GM19395 (cell line): ENCODE measurements at regions not wholly inside any gene's neighbourhood (a gene's known extent, or its start where the extent isn't known, plus 50 kb on each side); places are given as distances from the start of the nearest gene placed in this dataset.

ENCODE experiments used
- ATAC-seq: cut with Tn5 transposase; IDR thresholded peaks from one replicate; pipeline ENCODE4 v1.9.1; 2021; ENCODE audit warnings: mild to moderate bottlenecking, moderate library complexity; ENCODE audit not compliant: unreplicated experiment

- no peak for ATAC-seq
Measured at GRCh38 chr13:24043590-24044350, 116.8 kb upstream of the SPATA13 start.

GRCh38 chr13:24045597-24045996, 114.9 kb upstream of the SPATA13 start:
- no peak for ATAC-seq

- no peak for ATAC-seq
Measured at GRCh38 chr13:24050292-24050711, 110.2 kb upstream of the SPATA13 start.

GRCh38 chr13:24050796-24051715, 109.5 kb upstream of the SPATA13 start:
- ATAC-seq, result no peak

GRCh38 chr13:24052547-24053518, 107.7 kb upstream of the SPATA13 start:
- ATAC-seq, result no peak

- ATAC-seq, result no peak
Measured at GRCh38 chr13:24053519-24054251, 106.8 kb upstream of the SPATA13 start.

DNA sequence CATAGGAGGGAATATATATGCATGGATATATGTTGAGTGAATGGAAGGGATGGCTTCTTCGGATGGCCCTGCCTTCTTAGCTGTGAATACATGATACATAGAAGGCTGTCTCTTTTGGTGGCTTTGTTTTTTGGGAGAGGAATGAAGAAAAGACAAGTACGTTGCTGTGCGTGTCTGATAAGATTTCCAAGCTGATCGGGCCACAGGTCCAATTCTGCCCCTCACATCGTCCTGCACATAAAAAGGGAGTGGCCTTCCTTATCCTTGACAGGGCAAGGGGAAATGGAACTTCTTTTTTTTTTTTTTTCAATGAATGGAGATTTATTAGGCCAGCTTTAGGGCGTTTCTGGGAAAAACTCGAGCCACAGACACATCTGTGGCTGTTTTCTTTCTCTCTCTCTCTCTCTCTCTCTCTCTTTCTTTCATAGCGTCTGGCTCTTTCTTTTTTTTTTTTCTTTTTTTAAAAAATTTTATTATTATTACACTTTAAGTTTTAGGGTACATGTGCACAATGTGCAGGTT, 103.8 kb upstream of the SPATA13 start:
- ATAC-seq, result no peak

GRCh38 chr13:24060993-24061392, 99.5 kb upstream of the SPATA13 start:
- no peak for ATAC-seq

DNA sequence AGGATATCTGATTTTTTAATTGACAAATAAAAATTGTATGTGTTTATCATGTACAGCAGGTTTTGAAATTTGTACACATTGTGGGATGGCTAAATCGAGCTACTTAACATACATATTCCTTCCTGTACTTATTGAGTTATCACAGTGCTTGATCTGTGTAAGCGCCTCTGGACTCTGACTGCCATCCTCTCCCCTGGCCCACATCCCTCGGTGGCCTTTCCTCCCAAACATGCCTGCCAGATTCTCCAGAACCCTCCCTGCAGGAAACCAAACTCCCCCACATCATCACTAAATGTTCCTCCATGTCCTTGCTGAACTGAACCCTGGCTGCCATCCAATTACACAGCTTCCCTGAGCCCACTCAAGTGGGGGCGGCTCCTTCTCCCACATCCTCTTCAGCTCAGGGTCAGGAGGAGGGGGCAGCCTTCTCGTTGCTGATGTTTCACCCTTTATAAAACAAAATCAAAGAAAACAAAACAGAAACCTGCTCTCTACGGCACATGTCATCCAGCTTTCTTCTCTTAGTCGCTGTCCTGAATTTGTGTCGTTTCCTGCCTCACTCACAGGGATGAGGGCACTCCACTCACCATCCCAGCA, 97.1 kb upstream of the SPATA13 start:
- ATAC-seq, result no peak

DNA sequence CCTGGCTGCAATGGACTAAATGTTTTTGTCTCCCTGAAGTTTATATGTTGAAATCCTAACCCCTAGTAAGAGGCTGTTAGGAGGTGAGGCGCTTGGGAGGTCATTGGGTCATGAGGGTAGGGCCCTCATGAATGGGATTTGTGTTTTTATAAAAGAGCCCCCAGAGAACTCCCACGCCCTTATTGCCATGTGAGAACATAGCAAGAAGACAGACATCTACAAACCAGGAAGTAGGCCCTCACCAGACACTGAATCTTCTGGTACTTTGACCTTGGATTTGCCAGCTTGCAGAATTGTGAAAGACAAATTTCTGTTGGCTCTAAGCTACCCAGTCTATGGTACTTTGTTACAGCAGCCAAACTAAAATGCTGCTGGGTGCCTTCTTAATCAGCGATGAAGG, 96.1 kb upstream of the SPATA13 start:
- ATAC-seq, result no peak

DNA sequence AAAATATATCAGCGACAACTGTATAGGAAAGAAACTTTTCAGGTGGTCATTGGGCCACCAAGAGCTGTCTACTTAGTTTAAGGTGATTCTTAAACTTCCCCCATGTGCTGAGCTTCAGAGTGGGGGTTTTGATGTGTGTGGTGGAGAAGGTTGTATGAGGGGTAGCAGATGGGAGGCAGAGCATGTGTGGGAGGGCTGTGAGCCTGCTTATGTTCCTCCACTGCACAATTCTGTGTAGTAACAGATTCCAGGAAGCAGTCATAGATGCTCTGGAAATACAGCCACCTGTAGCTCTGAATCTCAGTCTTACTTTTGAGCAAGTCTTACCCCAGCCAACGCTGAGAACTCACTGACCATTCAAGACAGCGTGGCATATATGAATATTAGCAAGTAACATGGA, 95.3 kb upstream of the SPATA13 start:
- ATAC-seq, result no peak

- no peak for ATAC-seq
Measured at GRCh38 chr13:24066405-24067295, 93.9 kb upstream of the SPATA13 start.

DNA sequence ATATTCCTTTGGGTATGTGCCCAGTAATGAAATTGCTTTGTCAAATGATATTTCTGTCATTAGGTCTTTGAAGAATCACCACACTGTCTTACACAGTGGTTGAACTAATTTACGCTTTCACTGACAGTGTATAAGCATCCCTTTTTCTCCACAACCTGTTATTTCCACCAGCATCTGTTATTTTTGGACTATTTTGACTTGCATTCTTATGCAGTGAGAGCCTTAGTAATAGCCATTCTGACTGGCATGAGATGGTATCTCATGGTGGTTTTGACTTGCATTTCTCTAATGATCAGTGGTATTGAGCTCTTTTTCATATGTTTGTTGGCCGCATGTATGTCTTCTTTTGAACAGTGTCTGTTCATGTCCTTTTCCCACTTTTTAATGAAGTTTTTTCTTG, 92.0 kb upstream of the SPATA13 start:
- ATAC-seq, result no peak

DNA sequence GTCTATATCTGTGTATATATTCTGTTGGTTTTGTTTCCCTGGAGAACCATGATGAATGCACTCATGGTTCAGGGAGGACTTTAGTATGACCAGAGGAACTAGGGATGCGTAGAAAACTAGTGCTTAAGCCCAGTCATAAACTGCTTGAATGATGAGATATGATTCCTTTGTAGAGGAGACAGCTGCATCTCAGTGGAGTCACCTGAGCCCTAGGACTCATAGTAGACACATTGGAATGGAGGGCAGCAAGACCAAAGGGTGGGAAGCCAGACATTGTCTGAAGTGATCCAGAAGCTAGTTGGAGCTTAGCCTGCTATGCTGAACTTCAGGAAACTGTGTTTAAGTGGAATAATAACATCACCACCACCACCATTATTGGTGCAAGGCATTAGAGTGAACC, 89.5 kb upstream of the SPATA13 start:
- no peak for ATAC-seq

- no peak for ATAC-seq
Measured at GRCh38 chr13:24071423-24072075, 89.0 kb upstream of the SPATA13 start.

GRCh38 chr13:24073657-24074056, 86.9 kb upstream of the SPATA13 start:
- ATAC-seq, result no peak

- ATAC-seq, result no peak
Measured at GRCh38 chr13:24074678-24075077, 85.8 kb upstream of the SPATA13 start.
